Neural progenitor cell (in vitro differentiated cells): ENCODE measurements at regions not wholly inside any gene's neighbourhood (a gene's known extent, or its start where the extent isn't known, plus 50 kb on each side); places are given as distances from the start of the nearest gene placed in this dataset.

ENCODE experiments used
- CTCF ChIP-seq: fragments of 200-600 bp; sonication (generic); IDR thresholded peaks from 2 replicates; pipeline ENCODE4 v1.5.1; 2017; ENCODE audit warnings: antibody characterized with exemption, mild to moderate bottlenecking
- EZH2 ChIP-seq: fragments of 200-600 bp; sonication (generic); IDR thresholded peaks from 2 replicates; pipeline ENCODE4 v1.6.1; 2017; ENCODE audit warnings: antibody characterized with exemption, mild to moderate bottlenecking, moderate library complexity
- EZH2phosphoT487 ChIP-seq: fragments of 200-600 bp; sonication (generic); IDR thresholded peaks from 2 replicates; pipeline ENCODE4 v1.6.1; 2017; ENCODE audit warnings: antibody characterized with exemption

DNA sequence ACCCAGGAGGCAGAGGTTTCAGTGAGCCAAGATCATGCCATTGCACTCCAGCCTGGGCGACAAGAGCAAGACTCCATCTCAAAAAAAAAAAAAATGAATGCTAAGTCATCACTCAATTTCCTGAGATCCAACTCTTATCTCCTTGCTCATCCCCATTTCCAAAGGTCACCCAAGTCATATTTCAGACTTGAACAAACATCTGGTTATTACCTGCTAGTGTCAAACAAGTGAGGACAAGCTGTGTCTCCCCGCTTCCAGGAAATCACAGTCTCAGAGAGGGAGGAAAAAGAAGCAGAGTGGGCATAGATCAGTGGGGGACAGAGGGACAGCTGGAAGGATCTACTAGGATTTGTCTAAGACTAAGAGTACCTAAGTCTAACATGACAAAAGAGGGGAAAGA lies 147.5 kb upstream of the FUNDC1 start:
- TF ChIP-seq CTCF (no peak), EZH2 (no peak), EZH2phosphoT487 (no peak)
